Motor neuron (in vitro differentiated cells): ENCODE measurements at regions not wholly inside any gene's neighbourhood (a gene's known extent, or its start where the extent isn't known, plus 50 kb on each side); places are given as distances from the start of the nearest gene placed in this dataset.

ENCODE experiments used
- ATAC-seq, 8 experiments: fragments of 200-7000 bp; cut with Tn5 transposase; replicated peaks in 6 of 8; 2 replicates each; pipeline ENCODE4 v1.8.0; 2021; ENCODE audit warnings: mild to moderate bottlenecking in 8 of 8, moderate library complexity in 8 of 8
- H3K27ac ChIP-seq, 2 donors: fragments of 250-450 bp; sonication (Bioruptor Pico); 2 replicates each; pipeline ENCODE4 v1.9.0; 2021; ENCODE audit warnings: antibody characterized with exemption in 2 of 2, mild to moderate bottlenecking in 2 of 2, moderate library complexity in 1 of 2
- H3K4me1 ChIP-seq, 2 donors: fragments of 250-450 bp; sonication (Bioruptor Pico); replicated peaks in 1 of 2; 2 replicates each; pipeline ENCODE4 v1.6.1; 2021; ENCODE audit warnings: antibody characterized with exemption in 2 of 2, mild to moderate bottlenecking in 2 of 2, moderate library complexity in 1 of 2
- H3K4me3 ChIP-seq, 5 donors: fragments of 250-450 bp; sonication (Bioruptor Pico); 2 replicates each; pipeline ENCODE4 v1.9.0; 2021; ENCODE audit warnings: antibody characterized with exemption in 5 of 5, mild to moderate bottlenecking in 5 of 5, moderate library complexity in 4 of 5
- WGBS, 10 experiments: fragments of 450-650 bp; shearing (Covaris generic); methylation state at CpG; one replicate each; pipeline ENCODE4 v1.0.0; 2022; 5-methylcytosine and 5-hydroxymethylcytosine counted together
- in situ Hi-C, 9 experiments: fragments of 400-800 bp; cut with MboI; loops; one replicate each; pipeline ENCODE4 v1.15.0; 2021; ENCODE audit warnings: low sequenced_read_pairs in 9 of 9, low pct_unique_long_range_greater_than_20kb in 2 of 9; ENCODE audit not compliant: unreplicated experiment in 9 of 9

DNA sequence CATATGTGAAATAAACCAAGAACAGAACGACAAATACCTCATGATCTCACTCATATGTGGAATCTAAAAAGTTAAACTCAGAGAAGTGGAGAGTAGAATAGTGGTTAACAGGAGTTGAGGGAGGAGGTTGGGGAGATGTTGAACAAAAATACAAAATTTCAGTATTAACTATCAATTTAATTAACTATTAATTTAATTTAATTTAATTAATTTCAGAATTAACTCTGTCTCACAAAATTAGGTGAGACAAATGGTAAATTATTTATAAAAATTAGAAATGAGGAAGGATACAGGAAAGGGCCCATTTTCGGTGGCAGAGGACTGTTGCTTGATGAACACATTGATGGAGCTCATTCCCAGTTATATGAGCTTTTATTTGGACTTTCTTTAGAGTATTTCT is 166.0 kb upstream of the FAM83B start:
- in situ Hi-C loops = no loop called here
- H3K4me3 ChIP-seq = no peak overlapping the region
- WGBS, 10 experiments = 43 to 100% (median 88%) methylated on average over 1 to 2 of the region's 2 CpGs
- H3K4me1 ChIP-seq = no peaks in the 10 kb centered on the region
- ATAC-seq = no peak
- H3K27ac ChIP-seq = no peak overlapping the region

DNA sequence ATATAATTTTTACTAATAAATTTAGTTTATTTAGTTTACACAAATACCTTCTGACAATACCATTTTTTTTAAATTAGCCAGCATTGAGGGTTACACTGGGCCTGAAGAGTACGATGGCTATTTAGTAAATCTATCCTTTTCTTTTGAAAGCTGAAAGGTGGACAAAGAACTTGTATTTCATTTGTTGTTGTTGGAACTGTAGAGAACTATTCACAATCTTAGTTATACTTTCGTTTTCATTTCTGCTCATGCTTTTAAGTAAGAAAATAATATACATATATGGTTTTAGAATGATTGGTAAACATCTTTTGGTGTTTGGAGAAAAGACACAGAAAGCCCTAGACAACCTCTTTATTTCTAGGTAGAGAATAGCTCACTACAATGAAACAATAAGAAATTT is 165.3 kb upstream of the FAM83B start:
- Histone ChIP-seq H3K27ac (no peak overlapping the region), H3K4me1 (no peaks in the 10 kb centered on the region), H3K4me3 (no peak overlapping the region)
- no peak for ATAC-seq
- in situ Hi-C loops = no loop called here
- 54 to 93% (median 75%) methylated on average over 1 to 2 of the region's 2 CpGs for WGBS, 10 experiments

DNA sequence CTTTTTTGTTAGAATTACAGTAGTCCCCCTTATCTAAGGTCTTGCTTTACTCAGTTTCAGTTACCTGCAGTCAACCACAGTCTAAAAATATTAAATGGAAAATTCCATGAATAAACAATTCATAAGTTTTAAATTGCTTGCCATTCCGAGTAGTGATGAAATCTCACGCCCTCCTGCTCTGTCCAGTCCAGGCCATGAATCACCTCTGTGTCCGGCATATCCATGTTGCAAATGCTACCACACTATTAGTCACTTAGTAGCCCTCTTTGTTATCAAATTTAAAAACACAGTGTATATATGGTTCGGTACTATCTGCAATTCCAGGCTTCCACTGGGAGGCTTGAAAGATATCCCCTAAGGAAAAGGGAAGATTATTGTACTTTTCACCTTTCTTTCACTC is 164.6 kb upstream of the FAM83B start:
- peak in 3 of 8 experiments; percentile 50 to 100 (median 100) for ATAC-seq
- in situ Hi-C loops = no loop called here
- H3K4me3 ChIP-seq = no peak overlapping the region
- WGBS, 10 experiments = 0 to 100% (median 61%) methylated on average over 2 to 4 of the region's 4 CpGs
- no peak overlapping the region for H3K27ac ChIP-seq
- H3K4me1 ChIP-seq = no peaks in the 10 kb centered on the region

DNA sequence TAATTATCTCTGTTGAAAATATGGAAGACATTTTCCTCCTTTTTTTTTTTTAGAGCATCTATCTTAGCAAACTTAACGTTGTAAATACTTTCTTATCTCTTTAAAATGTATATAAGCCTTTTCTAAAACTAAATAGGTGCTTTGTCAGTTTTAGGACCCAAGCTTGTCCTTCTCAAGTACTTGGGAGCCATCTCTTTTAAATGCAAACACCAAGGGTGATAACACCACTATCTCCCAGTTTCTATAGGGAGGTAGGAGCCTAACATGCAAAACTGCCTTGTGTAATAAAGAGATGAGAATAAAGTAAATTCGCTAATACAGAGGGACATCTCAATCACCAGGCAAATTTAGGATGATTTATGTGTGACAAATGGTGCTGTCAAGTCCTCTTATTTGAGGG is 157.0 kb upstream of the FAM83B start:
- no peaks in the 10 kb centered on the region for H3K4me1 ChIP-seq
- WGBS, 10 experiments = 0 to 64% (median 30%) methylated on average over 1 to 2 of the region's 2 CpGs; no CpG with 5 or more reads in 1 of the 10 experiments
- no peak overlapping the region for H3K27ac ChIP-seq
- in situ Hi-C loops = no loop called here
- ATAC-seq = no peak
- no peak overlapping the region for H3K4me3 ChIP-seq

DNA sequence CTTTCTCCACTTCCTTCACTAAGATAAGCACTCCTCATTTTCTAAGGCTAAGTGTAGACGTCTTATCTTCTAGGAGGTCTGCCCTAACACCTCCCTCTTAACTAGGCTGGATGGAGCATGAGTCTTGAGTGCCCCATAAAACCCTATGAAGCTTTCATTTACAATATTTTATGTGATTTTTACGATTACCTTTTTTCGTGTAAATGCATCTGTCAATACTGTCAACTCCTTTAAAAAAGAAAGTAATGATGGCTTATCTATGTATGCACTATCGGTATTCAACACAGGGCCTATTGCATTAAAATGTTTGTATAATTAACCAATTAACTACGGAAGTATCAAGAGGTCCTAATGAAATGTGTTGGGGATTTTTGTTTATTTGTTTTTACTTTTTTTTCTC is 156.0 kb upstream of the FAM83B start:
- Histone ChIP-seq H3K27ac (no peak overlapping the region), H3K4me3 (no peak overlapping the region), H3K4me1 (no peaks in the 10 kb centered on the region)
- WGBS, 10 experiments = 38 to 73% (median 60%) methylated on average over 3 to 5 of the region's 5 CpGs
- in situ Hi-C loops = no loop called here
- ATAC-seq = no peak

DNA sequence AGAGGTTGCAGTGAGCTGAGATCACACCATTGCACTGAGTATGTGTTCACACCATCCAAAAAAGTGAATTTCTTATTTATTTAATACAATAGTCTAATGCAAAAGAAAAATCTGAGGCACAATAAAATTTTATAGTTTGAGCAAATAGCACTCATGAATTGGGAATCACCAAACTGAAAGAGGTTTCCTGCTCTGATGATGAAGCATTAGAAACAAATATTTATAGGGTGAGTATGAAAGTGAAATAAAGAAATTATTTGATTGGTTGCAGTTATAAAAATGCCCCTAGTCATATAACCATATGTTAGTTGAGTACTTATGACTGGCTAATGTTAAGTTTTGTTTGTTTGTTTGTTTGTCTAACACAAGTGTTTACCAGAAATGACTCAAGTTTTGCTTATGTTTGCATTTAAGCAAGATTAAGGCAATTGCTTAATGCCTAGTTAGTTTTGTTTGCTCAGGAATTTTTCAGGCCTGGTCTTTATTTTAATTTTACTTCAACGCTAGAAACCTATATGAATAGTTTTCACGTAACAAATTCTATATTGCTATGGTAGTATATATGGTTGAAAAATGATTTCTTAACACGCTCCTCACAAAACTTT is 151.5 kb upstream of the FAM83B start:
- Histone ChIP-seq H3K27ac (no peak overlapping the region), H3K4me3 (no peak overlapping the region), H3K4me1 (no peaks in the 10 kb centered on the region)
- 51 to 100% (median 96%) methylated on average over 2 to 3 of the region's 3 CpGs for WGBS, 10 experiments
- in situ Hi-C loops = no loop called here
- no peak for ATAC-seq

DNA sequence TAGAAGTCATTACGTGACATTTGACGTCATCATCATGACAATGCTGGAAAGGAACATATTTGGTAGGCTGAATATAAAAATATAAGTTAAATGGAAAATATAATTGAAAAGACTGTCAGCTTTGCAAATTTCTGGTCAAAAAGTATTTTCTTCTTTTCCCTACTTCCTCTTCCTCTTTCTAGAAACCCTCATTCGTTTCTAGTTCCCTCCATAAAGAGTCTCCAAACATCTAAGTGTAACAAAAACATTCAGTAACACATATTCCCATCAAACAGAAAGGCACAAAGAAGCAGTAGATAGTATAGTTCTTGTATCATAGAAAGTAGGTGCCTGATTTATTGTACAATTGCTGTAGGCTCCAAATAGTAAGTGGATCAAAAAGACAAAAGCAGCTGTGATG is 150.8 kb upstream of the FAM83B start:
- ATAC-seq = no peak
- Histone ChIP-seq H3K27ac (no peak overlapping the region), H3K4me3 (no peak overlapping the region), H3K4me1 (no peaks in the 10 kb centered on the region)
- in situ Hi-C loops = no loop called here
- 47 to 100% (median 83%) methylated on average over 1 to 3 of the region's 3 CpGs for WGBS, 10 experiments

DNA sequence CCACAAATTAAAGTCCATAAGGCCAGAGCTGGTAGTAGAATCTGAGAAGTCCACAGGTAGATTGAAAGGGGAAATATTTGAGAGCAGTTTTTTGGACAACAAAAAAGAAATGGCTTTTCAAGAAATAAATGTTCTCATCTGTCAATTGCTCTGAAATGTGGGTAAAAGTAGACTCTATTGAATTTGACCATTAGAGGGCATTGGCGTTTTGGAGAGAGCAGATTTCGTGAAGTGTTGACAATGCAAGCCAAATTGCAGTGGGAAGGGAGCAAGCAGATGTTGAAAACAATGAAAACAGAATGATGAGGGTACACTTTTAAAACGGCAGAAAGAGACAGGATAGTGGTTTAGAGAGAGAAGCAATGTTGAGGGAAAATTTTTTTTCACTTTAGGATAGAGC is 149.1 kb upstream of the FAM83B start:
- ATAC-seq = peak in 1 of 8 experiments; percentile 62
- in situ Hi-C loops = no loop called here

DNA sequence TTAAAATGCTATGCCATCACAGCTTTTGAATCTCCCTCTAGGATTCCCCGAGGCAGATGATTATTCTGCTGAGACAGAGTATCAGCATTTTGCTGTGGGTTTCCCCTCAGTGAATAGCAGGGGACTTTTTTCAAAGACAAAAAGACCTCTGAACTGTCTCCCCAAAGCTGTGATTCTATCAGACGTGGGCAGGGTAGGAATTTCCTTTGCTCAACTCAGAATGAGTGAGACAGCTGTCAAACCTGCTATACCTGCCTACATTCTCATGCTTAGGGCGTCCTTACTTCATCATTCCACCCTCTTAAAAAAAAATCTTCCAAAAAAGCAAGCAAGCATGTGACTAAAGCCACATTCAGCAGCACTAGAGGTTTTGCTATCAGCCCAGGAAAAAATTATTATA is 147.6 kb upstream of the FAM83B start:
- 20 to 80% (median 39%) methylated on average over 1 to 3 of the region's 3 CpGs; no CpG with 5 or more reads in 1 of the 10 experiments for WGBS, 10 experiments
- peak in 1 of 8 experiments; percentile 34 for ATAC-seq
- Histone ChIP-seq H3K4me3 (no peak overlapping the region), H3K4me1 (no peaks in the 10 kb centered on the region), H3K27ac (no peak overlapping the region)
- in situ Hi-C loops = no loop called here

More for the DNA sequence above, 149.1 kb upstream of the FAM83B start:
- Histone ChIP-seq H3K4me3 (no peak overlapping the region), H3K27ac (no peak overlapping the region), H3K4me1 (no peaks in the 10 kb centered on the region)
- 0 to 50% (median 31%) methylated on average over 2 to 3 of the region's 3 CpGs for WGBS, 10 experiments

DNA sequence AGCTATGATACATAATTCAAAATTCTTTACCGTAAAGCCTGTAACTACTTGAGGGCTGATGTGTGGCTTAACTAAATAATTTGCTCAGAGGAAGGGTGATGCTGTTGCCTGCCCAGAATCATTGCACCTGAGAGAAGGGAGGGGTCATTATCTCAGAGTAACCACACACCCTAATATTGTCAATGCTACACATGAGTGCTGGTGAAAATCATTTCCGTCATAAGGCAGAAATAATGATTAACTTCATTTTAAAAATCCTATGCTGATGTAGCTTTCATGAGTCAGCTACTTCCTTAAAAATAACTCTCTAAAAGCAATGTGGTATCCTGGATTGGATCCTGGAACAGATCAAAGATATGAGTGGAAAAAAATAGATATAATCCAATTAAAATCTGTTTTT is 146.4 kb upstream of the FAM83B start:
- in situ Hi-C loops = loop anchor here in 3 of 9 experiments (25.0 kb wide), 2 partner anchors 362 to 537 kb away; no protein-coding TSS in a partner anchor
- WGBS, 10 experiments = 25 to 100% (median 92%) methylated on average over 1 to 2 of the region's 2 CpGs
- H3K27ac ChIP-seq = no peak overlapping the region
- ATAC-seq = no peak
- no peaks in the 10 kb centered on the region for H3K4me1 ChIP-seq
- no peak overlapping the region for H3K4me3 ChIP-seq

DNA sequence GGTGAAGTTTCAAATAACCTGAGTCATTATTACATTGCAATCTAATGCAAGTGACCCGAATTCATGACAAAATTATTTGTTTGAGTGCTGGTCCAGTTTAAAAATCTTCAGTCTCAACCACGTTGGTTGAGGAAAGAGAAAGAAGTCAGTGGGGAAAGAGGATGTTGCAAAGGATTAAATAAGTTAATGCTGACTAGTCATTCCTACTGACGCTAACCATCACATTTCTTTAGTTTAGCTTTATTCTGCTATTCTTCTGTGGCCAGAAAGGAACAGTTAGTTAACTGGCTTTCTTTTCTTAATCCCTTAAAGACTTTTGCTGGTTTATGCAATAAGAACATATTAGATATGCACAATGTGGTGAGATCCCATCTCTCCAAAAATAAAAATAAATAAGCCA is 143.8 kb upstream of the FAM83B start:
- whole genome bisulfite sequencing, 10 experiments = 30 to 83% (median 67%) methylated on average over 1 to 3 of the region's 3 CpGs; no CpG with 5 or more reads in 1 of the 10 experiments

DNA sequence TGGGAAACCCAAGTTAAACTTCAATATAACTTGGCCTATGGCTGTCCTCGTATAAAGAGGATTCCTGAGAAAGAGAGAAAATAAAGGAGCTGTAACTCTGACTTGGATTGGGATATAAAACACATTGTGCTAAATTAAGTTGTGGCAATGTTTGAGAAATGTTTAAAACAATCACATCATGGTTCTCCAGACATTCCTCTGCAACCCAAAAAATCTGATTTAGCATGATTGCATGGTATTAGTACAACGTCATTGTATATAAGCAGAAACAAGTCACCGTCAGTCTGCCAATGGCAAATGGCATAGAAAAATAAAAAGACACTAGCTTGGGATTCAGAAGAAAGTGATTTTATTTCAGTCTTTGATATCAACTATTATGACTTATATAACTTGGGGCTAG is 140.2 kb upstream of the FAM83B start:
- no peak overlapping the region for H3K4me3 ChIP-seq
- in situ Hi-C loops = loop anchor here in 3 of 9 experiments (25.0 kb wide), 2 partner anchors 356 to 531 kb away; no protein-coding TSS in a partner anchor
- no peak overlapping the region for H3K27ac ChIP-seq
- no peak for ATAC-seq
- no peaks in the 10 kb centered on the region for H3K4me1 ChIP-seq
- 29 to 100% (median 90%) methylated on average over 1 to 3 of the region's 3 CpGs; no CpG with 5 or more reads in 1 of the 10 experiments for WGBS, 10 experiments

More for the DNA sequence above, 143.8 kb upstream of the FAM83B start:
- Histone ChIP-seq H3K27ac (no peak overlapping the region), H3K4me3 (no peak overlapping the region), H3K4me1 (no peaks in the 10 kb centered on the region)
- in situ Hi-C loops = loop anchor here in 3 of 9 experiments (25.0 kb wide), 2 partner anchors 360 to 535 kb away; no protein-coding TSS in a partner anchor
- no peak for ATAC-seq

DNA sequence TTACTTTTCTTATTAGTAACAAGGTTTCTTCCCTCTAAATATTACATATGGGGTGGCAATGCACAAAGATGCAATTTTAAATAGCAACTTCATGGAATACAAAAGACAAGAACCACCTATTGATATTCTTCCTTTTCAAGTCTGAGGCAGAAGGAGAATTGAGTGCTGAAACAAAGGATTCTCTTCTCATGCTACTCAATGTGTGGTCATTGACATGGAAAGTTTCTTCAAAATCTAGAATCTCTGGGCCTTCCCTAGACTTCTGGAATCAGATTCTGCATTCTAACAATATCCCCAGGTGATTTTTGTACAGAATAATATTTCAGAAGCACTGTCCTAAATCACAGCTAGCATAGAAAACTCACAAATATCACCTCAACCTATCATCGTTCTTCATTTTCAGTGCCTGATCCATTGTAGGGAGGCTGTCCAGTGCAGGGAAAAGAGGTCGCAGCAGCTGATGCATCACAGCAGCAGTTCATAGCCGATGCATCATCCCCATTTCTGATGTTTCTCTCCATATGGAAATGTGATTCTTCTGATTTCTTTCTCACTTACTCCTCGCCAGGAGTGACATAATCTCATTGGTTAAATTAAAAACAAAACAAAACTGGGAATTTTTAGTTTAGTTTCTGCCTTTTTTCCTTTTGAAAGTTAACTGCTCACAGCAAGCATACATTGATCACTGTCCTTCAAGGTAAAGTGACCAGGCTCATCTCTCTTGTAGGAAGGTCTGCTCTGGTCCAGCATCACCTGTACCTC is 139.5 kb upstream of the FAM83B start:
- WGBS, 10 experiments = 0 to 91% (median 80%) methylated on average over 1 to 4 of the region's 4 CpGs
- Histone ChIP-seq H3K4me1 (no peaks in the 10 kb centered on the region), H3K4me3 (no peak overlapping the region), H3K27ac (no peak overlapping the region)
- in situ Hi-C loops = loop anchor here in 3 of 9 experiments (25.0 kb wide), 2 partner anchors 355 to 530 kb away; no protein-coding TSS in a partner anchor
- ATAC-seq = peak in 1 of 8 experiments; percentile 40
